H1 (cell line): ENCODE measurements at regions not wholly inside any gene's neighbourhood (a gene's known extent, or its start where the extent isn't known, plus 50 kb on each side); places are given as distances from the start of the nearest gene placed in this dataset.

ENCODE experiments used
- CTCF ChIA-PET: fragments of 300-600 bp; sonication (Branson Sonifier 250); formaldehyde crosslinking; loops from one replicate; lab custom pipeline; 2021; ENCODE audit not compliant: partially characterized antibody; lab: Charles Lee
- POLR2A ChIA-PET: fragments of 300-600 bp; sonication (Branson Sonifier 250); formaldehyde crosslinking; loops from one replicate; lab custom pipeline; 2021; ENCODE audit warnings: inconsistent platforms; ENCODE audit not compliant: partially characterized antibody; lab: Charles Lee
- DNase-seq, 2 experiments: peaks; one replicate each; pipeline versions ENCODE4 v3.0.0 to v3.0.0-alpha.2; 2010 to 2022; ENCODE audit warnings: low spot score in 2 of 2, low read depth in 1 of 2, mixed read lengths in 1 of 2
- FAIRE-seq: peaks from 2 replicates; lab custom pipeline; 2011; peaks lifted over from hg19 to GRCh38; lab: Jason Lieb, UNC
- H2AFZ ChIP-seq: 2 replicates; pipeline ENCODE4 v1.8.1; 2012; ENCODE audit warnings: low read length, inconsistent platforms
- H2AK5ac ChIP-seq: 2 replicates; pipeline ENCODE4 v1.6.1; 2013; ENCODE audit warnings: low read depth, low read length
- H2BK120ac ChIP-seq: replicated peaks from 2 replicates; pipeline ENCODE3; 2013; ENCODE audit warnings: low read depth, low read length, inconsistent platforms
- H2BK12ac ChIP-seq: 2 replicates; pipeline ENCODE4 v1.6.1; 2013; ENCODE audit warnings: low read depth, low read length
- H2BK15ac ChIP-seq: 2 replicates; pipeline ENCODE4 v1.6.1; 2013; ENCODE audit warnings: low read length
- H2BK20ac ChIP-seq: 2 replicates; pipeline ENCODE4 v1.6.1; 2013; ENCODE audit warnings: low read length
- H2BK5ac ChIP-seq: 2 replicates; pipeline ENCODE4 v1.6.1; 2013; ENCODE audit warnings: low read depth, low read length
- H3K14ac ChIP-seq: 2 replicates; pipeline ENCODE4 v1.6.1; 2013; ENCODE audit warnings: inconsistent platforms; ENCODE audit not compliant: insufficient read length
- H3K18ac ChIP-seq: 2 replicates; pipeline ENCODE4 v1.6.1; 2013; ENCODE audit warnings: low read length; ENCODE audit errors: extremely low read depth
- H3K23ac ChIP-seq: 2 replicates; pipeline ENCODE4 v1.6.1; 2013; ENCODE audit warnings: inconsistent platforms; ENCODE audit not compliant: insufficient read length
- H3K23me2 ChIP-seq: 2 replicates; pipeline ENCODE4 v1.6.1; 2013; ENCODE audit warnings: low read depth, low read length
- H3K27ac ChIP-seq: 2 replicates; pipeline ENCODE4 v1.6.1; 2011; ENCODE audit warnings: low read depth, low read length, inconsistent platforms
- H3K27me3 ChIP-seq, 4 experiments: replicated peaks in 1 of 4; 1 replicate in 1 of 4; 2 replicates in 3 of 4; pipeline versions ENCODE4 v1.6.1 to v1.8.1; 2011 to 2013; ENCODE audit warnings: low read length in 3 of 4, mild to moderate bottlenecking in 3 of 4, inconsistent platforms in 2 of 4, mixed read lengths in 2 of 4, moderate library complexity in 1 of 4; ENCODE audit not compliant: control insufficient read depth in 3 of 4, insufficient read depth in 3 of 4; ENCODE audit errors: extremely low read depth in 1 of 4
- H3K36me3 ChIP-seq, 4 experiments: 2 replicates each; pipeline versions ENCODE4 v1.6.1 to v1.8.1; 2011 to 2013; ENCODE audit warnings: mild to moderate bottlenecking in 4 of 4, low read length in 3 of 4, moderate library complexity in 2 of 4, control low read depth in 1 of 4, inconsistent platforms in 1 of 4; ENCODE audit not compliant: insufficient read depth in 4 of 4, control insufficient read depth in 2 of 4
- H3K4ac ChIP-seq: replicated peaks from 2 replicates; pipeline ENCODE3; 2013; ENCODE audit warnings: low read length, low read depth, mixed read lengths, inconsistent platforms; ENCODE audit not compliant: insufficient read length
- H3K4me1 ChIP-seq, 4 experiments: replicated peaks in 1 of 4; 1 replicate in 1 of 4; 2 replicates in 3 of 4; pipeline versions ENCODE4 v1.6.1 to v1.8.1; 2011 to 2013; ENCODE audit warnings: low read length in 3 of 4, inconsistent platforms in 2 of 4, mixed read lengths in 1 of 4; ENCODE audit not compliant: insufficient read depth in 4 of 4, control insufficient read depth in 3 of 4
- H3K4me2 ChIP-seq, 2 experiments: 2 replicates each; pipeline versions ENCODE4 v1.6.1 to v1.8.1; 2011 to 2013; ENCODE audit warnings: low read depth in 2 of 2, low read length in 2 of 2, control low read depth in 1 of 2, inconsistent platforms in 1 of 2, mild to moderate bottlenecking in 1 of 2; ENCODE audit not compliant: insufficient read depth in 1 of 2
- H3K4me3 ChIP-seq, 4 experiments: fragments of 200-600, 300-600 bp in 1 of 4; sonication (generic), shearing (Covaris generic), sonication (Bioruptor Twin) in 1 of 4; 2 replicates each; pipeline versions ENCODE4 v1.5.1 to v1.8.1; 2011 to 2016; ENCODE audit warnings: low read length in 4 of 4, low read depth in 3 of 4, control low read depth in 2 of 4, inconsistent platforms in 2 of 4, mild to moderate bottlenecking in 2 of 4, mixed read lengths in 1 of 4, moderate library complexity in 1 of 4; ENCODE audit not compliant: insufficient read depth in 2 of 4; ENCODE audit errors: extremely low read depth in 1 of 4
- H3K56ac ChIP-seq: replicated peaks from 2 replicates; pipeline ENCODE3; 2013; ENCODE audit warnings: low read depth, mild to moderate bottlenecking, mixed read lengths, low read length, inconsistent platforms; ENCODE audit not compliant: insufficient read length
- H3K79me1 ChIP-seq: 2 replicates; pipeline ENCODE4 v1.6.1; 2013; ENCODE audit warnings: low read depth, low read length, control low read depth
- H3K79me2 ChIP-seq, 2 experiments: 2 replicates each; pipeline versions ENCODE4 v1.6.1 to v1.8.1; 2012 to 2013; ENCODE audit warnings: low read length in 2 of 2, mild to moderate bottlenecking in 2 of 2, inconsistent platforms in 1 of 2; ENCODE audit not compliant: insufficient read depth in 2 of 2, control insufficient read depth in 1 of 2
- H3K9ac ChIP-seq, 4 experiments: replicated peaks in 1 of 4; 1 replicate in 1 of 4; 2 replicates in 3 of 4; pipeline versions ENCODE4 v1.6.1 to v1.8.1; 2011 to 2013; ENCODE audit warnings: low read depth in 3 of 4, low read length in 3 of 4, control low read depth in 2 of 4, mild to moderate bottlenecking in 2 of 4, moderate library complexity in 2 of 4, inconsistent platforms in 1 of 4; ENCODE audit errors: extremely low read depth in 1 of 4
- H3K9me3 ChIP-seq, 2 experiments: 2 replicates each; pipeline versions ENCODE4 v1.6.1 to v1.8.1; 2012 to 2013; ENCODE audit warnings: mild to moderate bottlenecking in 2 of 2, moderate library complexity in 2 of 2, control low read depth in 1 of 2, inconsistent platforms in 1 of 2, low read depth in 1 of 2, low read length in 1 of 2, mixed read lengths in 1 of 2; ENCODE audit not compliant: insufficient read depth in 2 of 2
- H4K20me1 ChIP-seq, 2 experiments: replicated peaks in 1 of 2; 2 replicates each; pipeline versions ENCODE3 to v1.8.1; 2011 to 2013; ENCODE audit warnings: inconsistent platforms in 2 of 2, low read length in 2 of 2, mild to moderate bottlenecking in 1 of 2; ENCODE audit not compliant: insufficient read depth in 2 of 2, control insufficient read depth in 1 of 2
- H4K5ac ChIP-seq: 2 replicates; pipeline ENCODE4 v1.6.1; 2013; ENCODE audit warnings: low read length, low read depth, mixed read lengths, inconsistent platforms; ENCODE audit not compliant: insufficient read length
- H4K8ac ChIP-seq: 2 replicates; pipeline ENCODE4 v1.8.0; 2013; ENCODE audit warnings: mild to moderate bottlenecking, moderate library complexity, low read length, inconsistent platforms; ENCODE audit not compliant: insufficient read depth; ENCODE audit errors: extremely low read depth
- H4K91ac ChIP-seq: replicated peaks from 2 replicates; pipeline ENCODE3; 2013; ENCODE audit warnings: low read length, mixed read lengths, inconsistent platforms; ENCODE audit not compliant: insufficient read length
- ASH2L ChIP-seq: fragments of 200-600, 300-600 bp; sonication (generic); IDR thresholded peaks from one replicate; pipeline ENCODE4 v1.7.1; 2017; ENCODE audit warnings: low read length
- BRCA1 ChIP-seq: IDR thresholded peaks from 2 replicates; pipeline ENCODE4 v1.6.1; 2012; ENCODE audit warnings: low read depth, low read length, improper control_type of control experiment
- CBX8 ChIP-seq: fragments of 300-800, 300-1000 bp; sonication (generic); IDR thresholded peaks from 2 replicates; pipeline ENCODE4 v1.7.1; 2016; ENCODE audit warnings: low read depth, low read length, borderline replicate concordance
- CHD1 ChIP-seq: IDR thresholded peaks from 2 replicates; pipeline ENCODE4 v1.6.1; 2012; ENCODE audit warnings: low read depth, low read length, improper control_type of control experiment
- CREB1 ChIP-seq: IDR thresholded peaks from 2 replicates; pipeline ENCODE4 v1.6.1; 2012; ENCODE audit warnings: inconsistent platforms
- E2F6 ChIP-seq: IDR thresholded peaks from 2 replicates; pipeline ENCODE4 v1.6.1; 2012; ENCODE audit warnings: inconsistent platforms
- MAFK ChIP-seq: IDR thresholded peaks from 2 replicates; pipeline ENCODE4 v1.6.1; 2012; ENCODE audit warnings: low read depth, mild to moderate bottlenecking, improper control_type of control experiment, low read length
- NANOG ChIP-seq: IDR thresholded peaks from 2 replicates; pipeline ENCODE4 v1.6.1; 2011; ENCODE audit warnings: low read length, low read depth, mild to moderate bottlenecking, inconsistent platforms; ENCODE audit not compliant: insufficient read depth, poor library complexity, severe bottlenecking
- POLR2AphosphoS5 ChIP-seq: IDR thresholded peaks from 2 replicates; pipeline ENCODE4 v1.6.1; 2011; ENCODE audit warnings: low read depth, low read length
- RBBP5 ChIP-seq: IDR thresholded peaks from 2 replicates; pipeline ENCODE4 v1.7.1; 2012; ENCODE audit warnings: low read depth, mild to moderate bottlenecking, inconsistent platforms, low read length, moderate library complexity, borderline replicate concordance
- SIX5 ChIP-seq: IDR thresholded peaks from 2 replicates; pipeline ENCODE4 v1.6.1; 2011; ENCODE audit warnings: mild to moderate bottlenecking, low read depth, low read length
- SRF ChIP-seq: IDR thresholded peaks from 2 replicates; pipeline ENCODE4 v1.6.1; 2011; ENCODE audit warnings: mild to moderate bottlenecking, low read depth, low read length, moderate library complexity
- TAF7 ChIP-seq: optimal IDR thresholded peaks from 2 replicates; pipeline ENCODE3; 2011; ENCODE audit warnings: low read depth, mild to moderate bottlenecking, inconsistent platforms, low read length, moderate library complexity, borderline replicate concordance
- TCF12 ChIP-seq: IDR thresholded peaks from 2 replicates; pipeline ENCODE4 v1.6.1; 2011; ENCODE audit warnings: low read depth, mild to moderate bottlenecking, low read length
- TEAD4 ChIP-seq: IDR thresholded peaks from 2 replicates; pipeline ENCODE4 v1.6.1; 2012; ENCODE audit warnings: low read depth, low read length, inconsistent platforms, mixed read lengths
- YY1 ChIP-seq: IDR thresholded peaks from 2 replicates; pipeline ENCODE4 v1.6.1; 2011; ENCODE audit warnings: low read depth, mild to moderate bottlenecking, low read length
- WGBS, 2 experiments: shearing (Covaris generic) in 1 of 2; methylation state at CpG; one replicate each; pipeline versions ENCODE4 v1.1.6 to v1.1.7; 2013 to 2015; ENCODE audit warnings: low lambda C conversion rate in 2 of 2, mixed read lengths in 2 of 2, inconsistent platforms in 1 of 2, low coverage in 1 of 2, missing lambda C conversion rate in 1 of 2; ENCODE audit not compliant: insufficient replicate concordance in 2 of 2, insufficient coverage in 1 of 2, insufficient read length in 1 of 2; ENCODE audit errors: extremely low coverage in 1 of 2, missing lambda C conversion rate in 1 of 2; 5-methylcytosine and 5-hydroxymethylcytosine counted together

- POLR2A ChIA-PET, result no interaction called here
- TF ChIP-seq MAFK (no peak), SRF (no peak), YY1 (no peak), CHD1 (no peak), TEAD4 (no peak), TAF7 (no peak), BRCA1 (no peak), CREB1 (no peak), POLR2AphosphoS5 (no peak), E2F6 (no peak), CBX8 (no peak), RBBP5 (no peak), NANOG (no peak), TCF12 (no peak), ASH2L (no peak), SIX5 (no peak)
These were observed 409.1 kb downstream of the TNS1 start for GRCh38 chr2:217593732-217594131.

More at GRCh38 chr2:217593732-217594131, 409.1 kb downstream of the TNS1 start:
- DNase-seq (no peak), FAIRE-seq (no peak)
- no peaks in the 10 kb centered on the region for H3K36me3 ChIP-seq
- no peak overlapping the region for H3K23ac ChIP-seq
- H3K9me3 ChIP-seq, result no peaks in the 10 kb centered on the region
- no peak overlapping the region for H2BK20ac ChIP-seq
- H4K20me1 ChIP-seq, result no peaks in the 10 kb centered on the region
- no peak overlapping the region for H4K91ac ChIP-seq
- peak overlapping the region; percentile 40; the same call in 1 of the 2 replicates for H4K8ac ChIP-seq
- H3K4ac ChIP-seq, result no peak overlapping the region
- H3K56ac ChIP-seq, result no peak overlapping the region
- CTCF ChIA-PET, result interaction anchor here (0.8 to 1.8 kb wide), 4 partner anchors 13 to 1223 kb away, joined by 3 to 4 read pairs (median 4); no protein-coding TSS in a partner anchor
- no peaks in the 10 kb centered on the region for H3K79me2 ChIP-seq
- no peak overlapping the region for H3K14ac ChIP-seq
- no peak overlapping the region for H3K4me3 ChIP-seq
- no peak overlapping the region for H2BK12ac ChIP-seq
- H3K79me1 ChIP-seq, result no peaks in the 10 kb centered on the region
- 84% methylated on average over 4 of the region's 4 CpGs; no CpG with 5 or more reads in 1 of the 2 experiments for WGBS, 2 experiments
- H2BK15ac ChIP-seq, result no peak overlapping the region
- no peak overlapping the region for H3K9ac ChIP-seq
- no peak overlapping the region for H2BK120ac ChIP-seq
- H3K27me3 ChIP-seq, result no peaks in the 10 kb centered on the region
- no peaks in the 10 kb centered on the region for H3K23me2 ChIP-seq
- no peak overlapping the region for H4K5ac ChIP-seq
- H3K18ac ChIP-seq, result no peak overlapping the region
- H3K4me2 ChIP-seq, result no peak overlapping the region
- H2AFZ ChIP-seq, result no peak overlapping the region
- no peak overlapping the region for H3K27ac ChIP-seq
- no peak overlapping the region for H2BK5ac ChIP-seq
- no peak overlapping the region for H2AK5ac ChIP-seq
- H3K4me1 ChIP-seq, result peaks cover 0 to 9% (median 3%) of the 10 kb centered on the region in 4 experiments; a peak in 4 of 7 replicates
